Chondrocyte (in vitro differentiated cells): ENCODE measurements at regions not wholly inside any gene's neighbourhood (a gene's known extent, or its start where the extent isn't known, plus 50 kb on each side); places are given as distances from the start of the nearest gene placed in this dataset.
"Not testable (repeated sequence)": the region's sequence is repeated elsewhere in the genome, so short reads cannot be mapped to it uniquely, and the experiment has no call there.

Experiments
- DNase-seq: peaks from one replicate; pipeline ENCODE4 v3.0.0; 2021; ENCODE audit warnings: mixed read lengths, low spot score
- H3K27ac Mint-ChIP-seq: one replicate; pipeline ENCODE4 v1.8.0; 2021; ENCODE audit warnings: mild to moderate bottlenecking, moderate library complexity, mixed read lengths; ENCODE audit not compliant: unreplicated experiment
- H3K27me3 Mint-ChIP-seq: 2 replicates; pipeline ENCODE4 v1.8.0; 2021; ENCODE audit warnings: low read depth, mixed read lengths
- H3K36me3 Mint-ChIP-seq: 2 replicates; pipeline ENCODE4 v1.8.0; 2021; ENCODE audit warnings: low read depth, mixed read lengths
- H3K4me1 Mint-ChIP-seq: 2 replicates; pipeline ENCODE4 v1.8.0; 2021; ENCODE audit warnings: low read depth, mild to moderate bottlenecking, mixed read lengths
- H3K4me3 Mint-ChIP-seq: one replicate; pipeline ENCODE4 v1.8.0; 2021; ENCODE audit warnings: mild to moderate bottlenecking, moderate library complexity, mixed read lengths; ENCODE audit not compliant: unreplicated experiment
- H3K9me3 Mint-ChIP-seq: 2 replicates; pipeline ENCODE4 v1.8.0; 2021; ENCODE audit warnings: low read depth, mixed read lengths
- CTCF ChIP-seq: fragments of 200-600 bp; sonication (generic); IDR thresholded peaks from 2 replicates; pipeline ENCODE4 v1.5.0; 2021; ENCODE audit warnings: antibody characterized with exemption, mild to moderate bottlenecking, moderate library complexity

DNA sequence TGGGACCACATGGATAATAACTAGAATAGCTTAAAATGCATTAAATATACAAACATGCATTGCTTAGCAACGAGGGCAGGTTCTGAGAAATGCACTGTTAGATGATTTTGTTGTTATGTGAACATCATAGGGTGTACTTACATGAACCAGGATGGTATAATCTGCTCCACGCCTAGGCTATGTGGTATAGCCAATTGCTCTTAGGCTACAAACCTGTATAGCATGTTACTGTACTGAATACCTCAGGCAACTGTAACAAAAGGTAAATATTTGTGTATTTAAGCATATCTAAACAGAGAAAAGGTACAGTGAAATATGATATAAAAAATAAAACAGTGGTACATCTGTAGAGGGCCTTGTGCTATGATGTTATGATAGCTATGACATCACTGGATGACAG is 169.2 kb upstream of the IL15 start:
- Mint-ChIP-seq H3K36me3 (no peaks in the 10 kb centered on the region), H3K27me3 (peaks cover 2% of the 10 kb centered on the region), H3K4me3 (no peak overlapping the region), H3K4me1 (peaks cover 18% of the 10 kb centered on the region), H3K27ac (no peak overlapping the region), H3K9me3 (no peaks in the 10 kb centered on the region)
- no peak for TF ChIP-seq CTCF
- DNase-seq = no peak

- Mint-ChIP-seq H3K36me3 (no peaks in the 10 kb centered on the region), H3K4me1 (peaks cover 29% of the 10 kb centered on the region), H3K9me3 (no peaks in the 10 kb centered on the region), H3K27ac (no peak overlapping the region), H3K4me3 (no peak overlapping the region), H3K27me3 (no peaks in the 10 kb centered on the region)
- TF ChIP-seq CTCF = no peak
- DNase-seq = no peak
Measured at GRCh38 chr4:141469392-141469791, 167.0 kb upstream of the IL15 start.

- no peak overlapping the region for H3K4me3 Mint-ChIP-seq
- H3K27ac Mint-ChIP-seq = peak overlapping the region; percentile 36
- H3K36me3 Mint-ChIP-seq = no peaks in the 10 kb centered on the region
- peaks cover 27% of the 10 kb centered on the region for H3K4me1 Mint-ChIP-seq
- H3K27me3 Mint-ChIP-seq = no peaks in the 10 kb centered on the region
- no peaks in the 10 kb centered on the region for H3K9me3 Mint-ChIP-seq
- TF ChIP-seq CTCF = no peak
- no peak for DNase-seq
Measured at GRCh38 chr4:141473026-141473540, 163.3 kb upstream of the IL15 start.

DNA sequence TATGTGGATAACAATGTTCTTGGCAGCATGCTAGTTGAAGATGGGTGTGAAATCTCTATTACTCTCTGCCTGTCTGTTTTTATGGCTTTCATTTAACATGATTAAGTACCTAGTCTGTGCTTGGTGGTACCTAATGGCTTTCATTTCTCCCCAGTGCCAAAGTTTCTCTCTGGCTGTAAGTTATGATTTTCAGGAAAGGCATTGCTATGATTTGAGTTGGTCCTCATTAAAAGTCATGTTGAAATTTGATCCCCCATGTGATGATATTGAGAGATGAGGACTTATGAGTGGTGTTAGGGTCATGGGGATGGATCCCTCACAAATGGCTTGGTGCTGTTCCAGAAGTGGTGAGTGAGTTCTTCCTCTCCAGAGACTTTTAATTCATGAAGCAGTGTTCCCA is 162.4 kb upstream of the IL15 start:
- Mint-ChIP-seq H3K9me3 (no peaks in the 10 kb centered on the region), H3K4me1 (peaks cover 27% of the 10 kb centered on the region), H3K27me3 (no peaks in the 10 kb centered on the region), H3K27ac (peak overlapping the region; percentile 1), H3K4me3 (no peak overlapping the region), H3K36me3 (no peaks in the 10 kb centered on the region)
- no peak for TF ChIP-seq CTCF
- DNase-seq = no peak

DNA sequence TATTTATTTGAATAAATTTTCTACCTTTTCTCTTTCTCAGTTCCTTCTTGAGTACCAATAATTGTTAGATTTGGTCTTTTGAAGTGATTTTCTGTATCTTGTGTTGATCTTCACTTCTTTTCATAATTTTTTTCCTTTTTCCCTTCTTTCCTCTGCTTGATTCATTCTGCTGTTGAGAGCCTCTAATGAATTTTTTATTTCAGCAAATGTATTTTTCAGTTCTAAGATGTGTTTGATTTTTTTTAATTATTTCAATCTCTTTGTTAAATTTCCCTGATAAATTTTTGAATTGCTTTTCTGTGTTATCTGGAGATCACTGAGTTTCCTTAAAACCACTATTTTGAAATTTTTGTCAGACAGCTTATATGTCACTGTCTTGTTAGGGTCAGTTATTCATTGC is 155.4 kb upstream of the IL15 start:
- Mint-ChIP-seq H3K36me3 (peaks cover 16% of the 10 kb centered on the region), H3K9me3 (peaks cover 32% of the 10 kb centered on the region), H3K27ac (no peak overlapping the region), H3K4me1 (no peaks in the 10 kb centered on the region), H3K4me3 (no peak overlapping the region), H3K27me3 (no peaks in the 10 kb centered on the region)
- TF ChIP-seq CTCF = no peak
- no peak for DNase-seq

DNA sequence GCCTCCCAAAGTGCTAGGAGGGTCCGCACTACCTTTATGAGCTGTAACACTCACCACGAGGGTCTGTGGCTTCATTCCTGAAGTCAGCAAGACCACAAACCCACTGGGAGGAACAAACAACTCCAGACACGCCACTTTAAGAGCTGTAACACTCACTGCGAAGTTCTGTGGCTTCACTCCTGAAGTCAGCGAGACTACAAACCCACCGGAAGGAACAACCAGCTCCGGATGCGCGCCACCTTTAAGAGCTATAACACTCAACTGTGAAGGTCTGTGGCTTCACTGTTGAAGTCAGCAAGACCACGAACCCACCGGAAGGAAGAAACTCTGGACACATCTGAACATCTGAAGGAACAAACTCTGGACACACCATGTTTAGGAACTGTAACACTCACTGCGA is 152.1 kb upstream of the IL15 start:
- H3K27ac Mint-ChIP-seq, DNase-seq, H3K4me3 Mint-ChIP-seq, H3K27me3 Mint-ChIP-seq: not testable (repeated sequence)
- H3K4me1 Mint-ChIP-seq = peaks cover 13% of the 10 kb centered on the region
- H3K36me3 Mint-ChIP-seq = peaks cover 20% of the 10 kb centered on the region
- peaks cover 38% of the 10 kb centered on the region for H3K9me3 Mint-ChIP-seq
